Activated CD8-positive, alpha-beta memory T cell treated with anti-CD3 and anti-CD28 coated beads, Interleukin-2, amount 50 U/mL, for 24 hours (primary cell): ENCODE measurements at regions not wholly inside any gene's neighbourhood (a gene's known extent, or its start where the extent isn't known, plus 50 kb on each side); places are given as distances from the start of the nearest gene placed in this dataset.

ENCODE experiments used
- DNase-seq: peaks from one replicate; pipeline ENCODE4 v3.0.0-alpha.2; 2020; ENCODE audit errors: extremely low read depth

DNA sequence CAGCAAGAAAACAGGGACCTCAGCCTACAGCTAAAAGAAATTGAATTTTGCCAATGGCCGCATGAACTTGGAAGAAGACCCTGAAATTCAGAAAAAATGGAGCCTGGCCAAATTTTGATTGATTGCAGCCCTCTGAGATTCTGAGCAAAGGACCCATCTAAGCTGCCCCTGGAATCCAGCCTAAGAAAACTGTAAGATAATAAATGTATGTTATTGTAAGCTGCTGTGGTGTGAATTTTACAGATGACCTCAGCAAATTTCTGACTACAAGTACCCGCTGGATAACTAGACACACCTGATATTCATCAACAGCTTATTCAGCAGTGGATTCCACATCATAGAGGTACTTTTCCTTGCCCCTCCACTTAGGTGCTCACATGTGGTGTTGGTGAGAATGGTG, 119.5 kb upstream of the EPHA5 start:
- no peak for DNase-seq

DNA sequence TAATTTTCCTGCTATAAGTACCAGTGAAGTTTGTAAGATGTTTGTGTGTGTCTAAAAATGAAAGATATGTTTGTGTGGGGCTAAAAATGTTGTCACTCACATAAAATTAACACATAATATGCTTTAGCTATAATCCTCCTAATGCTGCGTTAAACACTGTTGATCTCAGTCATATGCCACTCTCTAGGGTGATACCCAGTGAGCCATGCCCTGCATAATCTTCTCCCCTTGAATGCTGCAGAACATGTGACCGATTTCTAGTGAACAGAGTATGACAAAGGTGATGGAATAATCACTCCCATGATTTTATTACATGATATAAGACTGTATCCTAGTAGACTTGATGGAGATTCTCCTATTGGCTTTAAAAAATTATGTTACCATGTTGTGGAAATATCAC, 119.1 kb upstream of the EPHA5 start:
- DNase-seq: no peak

GRCh38 chr4:65777270-65777669, 107.0 kb upstream of the EPHA5 start:
- DNase-seq: no peak

DNA sequence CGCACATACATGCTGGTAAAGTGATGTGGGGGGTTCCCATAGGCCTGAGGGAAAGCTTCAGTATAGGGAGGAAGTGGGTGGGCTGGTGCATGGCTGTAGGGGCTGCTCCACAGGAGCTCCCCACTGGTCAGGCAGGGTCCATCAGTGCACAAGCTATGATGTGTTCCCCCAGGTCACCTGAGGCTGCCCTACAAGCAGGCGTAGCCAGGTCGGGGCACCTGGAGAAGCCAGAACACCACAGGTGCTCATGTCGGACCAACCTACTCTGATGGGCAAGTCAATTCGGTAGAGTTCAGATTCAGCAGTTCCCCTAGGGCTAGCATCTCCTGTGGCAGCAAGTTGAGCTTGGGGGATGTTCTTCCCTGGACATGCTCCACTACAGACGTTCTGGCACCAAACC, 103.3 kb upstream of the EPHA5 start:
- no peak for DNase-seq

DNA sequence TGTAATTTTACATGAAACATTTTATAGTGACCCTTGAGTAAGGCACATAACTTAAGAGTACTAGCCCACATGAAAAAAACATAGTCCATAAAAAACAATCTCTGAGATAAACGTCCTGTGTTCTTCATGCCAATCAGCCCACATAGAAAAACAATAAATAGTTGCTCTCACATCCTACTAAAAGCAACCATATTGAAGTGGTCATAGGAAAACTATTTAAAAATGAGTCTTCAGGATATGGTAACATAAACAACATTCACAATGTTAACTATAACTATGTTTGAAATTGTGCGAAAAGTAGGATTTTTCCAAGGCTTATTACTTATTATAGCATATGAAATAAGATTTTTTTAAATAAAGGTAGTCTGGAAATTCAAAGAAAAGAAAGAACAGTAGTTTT, 77.1 kb upstream of the EPHA5 start:
- DNase-seq: no peak

DNA sequence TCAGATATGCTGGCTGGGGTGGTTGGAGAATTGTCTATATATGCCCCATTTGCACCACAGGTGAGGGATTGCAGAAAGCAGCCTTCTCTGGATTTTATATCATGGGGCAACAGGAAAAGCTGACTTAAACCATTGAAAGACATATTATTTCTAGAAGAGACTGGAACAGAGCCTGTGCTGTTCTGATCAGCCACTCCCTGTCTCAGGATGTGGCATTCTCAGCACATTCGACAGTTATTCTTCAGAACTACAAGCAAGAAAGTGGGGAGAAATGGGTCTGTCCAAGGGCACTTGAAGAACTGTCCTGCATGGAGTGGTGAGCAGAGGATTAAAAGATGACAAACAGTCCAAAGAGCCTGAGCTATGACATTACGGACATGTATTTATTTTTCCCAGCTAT, 67.8 kb upstream of the EPHA5 start:
- DNase-seq: no peak

DNA sequence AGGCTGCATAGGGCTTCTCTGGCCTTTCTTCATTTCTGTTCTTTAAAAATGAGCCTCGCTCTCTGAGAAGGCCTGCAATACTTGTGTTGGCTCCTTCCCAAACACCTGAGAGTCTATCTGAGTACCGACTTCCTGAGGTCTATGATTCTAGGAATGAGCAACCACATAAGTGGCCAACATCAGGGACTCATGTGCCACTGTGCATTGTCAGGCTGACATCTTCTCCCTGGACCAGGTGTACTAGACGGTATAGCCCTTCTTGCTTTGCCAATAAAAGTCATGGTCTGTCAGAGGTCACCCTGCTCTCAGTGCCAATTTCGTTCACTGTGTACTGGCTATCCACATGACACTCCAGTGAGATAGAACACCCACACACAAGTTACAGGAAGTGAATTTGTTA, 67.4 kb upstream of the EPHA5 start:
- DNase-seq: no peak

GRCh38 chr4:65724973-65725372, 54.7 kb upstream of the EPHA5 start:
- DNase-seq: no peak
